ENCODE measurements at regions not wholly inside any gene's neighbourhood (a gene's known extent, or its start where the extent isn't known, plus 50 kb on each side); places are given as distances from the start of the nearest gene placed in this dataset.
A peak's percentile ranks its signal among the peaks of the same experiment; 100 is the strongest.

GRCh38 chr12:65656156-65656882 lies 168.0 kb upstream of the HMGA2 start:
- H3K36me3 ChIP-seq, result no peaks in the 10 kb centered on the region
- no peaks in the 10 kb centered on the region for H3K9me3 ChIP-seq (replicated peaks)
- peaks cover 24% of the 10 kb centered on the region for H3K4me1 ChIP-seq
- no peak overlapping the region for H3K4me3 ChIP-seq
- peak overlapping the region; percentile 68 for H3K27ac ChIP-seq
- H3K27me3 ChIP-seq, result no peaks in the 10 kb centered on the region
- peak; percentile 15 to 45 for DNase-seq

DNA sequence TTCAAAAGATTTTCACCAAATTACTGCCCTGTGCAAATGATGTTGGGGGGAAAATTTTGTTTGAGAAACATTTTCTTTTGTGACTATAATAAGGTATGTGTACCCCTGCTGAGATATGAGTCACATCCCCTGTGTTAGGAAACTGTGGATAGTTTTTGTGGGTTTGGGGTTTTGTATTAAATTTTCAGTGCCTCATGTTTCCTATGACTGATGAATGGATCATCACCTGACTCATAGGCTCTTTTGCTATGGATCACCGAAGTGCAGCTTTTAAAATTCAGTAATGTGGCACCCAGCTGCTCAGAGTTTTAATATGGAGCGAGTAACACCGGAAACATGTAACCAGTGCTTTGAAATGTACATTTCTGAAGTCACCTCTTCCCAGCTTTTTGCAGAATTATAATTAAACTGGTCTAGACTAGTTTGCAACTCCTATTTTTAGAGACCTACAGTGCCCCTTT lies 167.4 kb upstream of the HMGA2 start:
- no peak overlapping the region for H3K4me3 ChIP-seq
- peak overlapping the region; percentile 68 for H3K27ac ChIP-seq
- peaks cover 24% of the 10 kb centered on the region for H3K4me1 ChIP-seq
- DNase-seq, result peak; percentile 50 to 74
- H3K9me3 ChIP-seq (replicated peaks), result no peaks in the 10 kb centered on the region
- H3K36me3 ChIP-seq, result no peaks in the 10 kb centered on the region
- H3K27me3 ChIP-seq, result no peaks in the 10 kb centered on the region

DNA sequence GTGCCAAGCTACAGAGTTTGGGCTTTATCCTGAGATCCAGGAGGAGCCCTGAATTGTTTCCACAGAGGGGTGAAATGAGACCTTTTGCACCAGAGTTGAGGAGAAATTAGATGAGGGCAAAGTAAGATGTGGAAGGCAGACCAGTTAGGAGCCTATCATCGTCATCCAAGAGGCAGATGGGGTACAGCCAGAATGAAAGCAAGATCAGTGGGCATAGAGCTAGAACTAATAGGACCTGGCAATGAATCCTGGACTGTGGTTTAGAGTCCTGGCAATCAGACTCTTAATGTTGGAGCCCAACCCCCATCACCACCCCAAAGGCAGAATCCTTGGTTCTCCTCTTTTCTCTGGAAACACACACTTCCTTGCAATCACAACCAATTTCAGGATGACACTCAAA lies 166.6 kb upstream of the HMGA2 start:
- no peak for DNase-seq
- Histone ChIP-seq H3K36me3 (no peaks in the 10 kb centered on the region), H3K27me3 (no peaks in the 10 kb centered on the region), H3K9me3 (replicated peaks) (no peaks in the 10 kb centered on the region), H3K4me1 (peaks cover 26% of the 10 kb centered on the region), H3K4me3 (no peak overlapping the region), H3K27ac (peak overlapping the region; percentile 68)

DNA sequence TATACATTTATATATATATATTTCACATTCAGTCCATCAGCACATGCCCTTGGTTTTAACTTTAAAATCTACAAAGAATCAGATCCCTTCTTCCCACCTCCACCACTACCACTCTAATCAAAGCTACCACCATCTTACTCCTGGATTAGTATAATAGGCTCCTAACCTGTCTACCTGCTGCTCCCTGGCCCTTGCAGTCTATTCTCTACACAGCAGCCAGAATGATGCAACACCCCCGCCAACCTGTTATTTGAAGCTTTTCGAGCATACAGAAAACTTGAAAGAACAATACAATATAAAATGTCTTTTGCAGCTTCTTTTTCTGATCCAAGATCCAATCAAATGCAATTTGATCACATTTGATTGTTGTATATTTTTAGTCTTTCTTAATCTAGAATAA lies 165.9 kb upstream of the HMGA2 start:
- H3K9me3 ChIP-seq (replicated peaks), result no peaks in the 10 kb centered on the region
- no peak overlapping the region for H3K4me3 ChIP-seq
- peaks cover 28% of the 10 kb centered on the region for H3K4me1 ChIP-seq
- H3K27ac ChIP-seq, result no peak overlapping the region
- H3K27me3 ChIP-seq, result no peaks in the 10 kb centered on the region
- H3K36me3 ChIP-seq, result no peaks in the 10 kb centered on the region
- no peak for DNase-seq

DNA sequence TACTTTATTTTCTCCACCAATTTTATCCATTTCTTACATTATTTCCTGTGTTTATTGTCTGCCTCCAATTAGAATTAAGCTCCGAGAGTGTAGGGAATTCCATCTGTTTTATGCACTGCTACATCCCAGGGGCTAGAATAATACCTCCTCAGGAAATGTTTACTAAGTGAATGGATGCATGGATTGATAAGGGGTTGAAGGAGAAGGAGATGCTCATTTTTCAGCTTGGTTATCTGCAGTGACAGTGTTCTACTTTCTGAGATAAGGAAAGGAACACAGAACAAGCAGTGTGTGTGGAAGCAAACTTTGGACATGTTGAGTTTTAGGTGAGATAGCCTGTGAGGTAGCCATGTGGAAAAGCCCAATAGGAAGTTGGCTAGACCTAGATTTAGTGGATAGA lies 164.6 kb upstream of the HMGA2 start:
- H3K4me1 ChIP-seq, result peaks cover 28% of the 10 kb centered on the region
- no peaks in the 10 kb centered on the region for H3K36me3 ChIP-seq
- H3K9me3 ChIP-seq (replicated peaks), result no peaks in the 10 kb centered on the region
- DNase-seq, result no peak
- no peak overlapping the region for H3K4me3 ChIP-seq
- H3K27me3 ChIP-seq, result no peaks in the 10 kb centered on the region
- H3K27ac ChIP-seq, result no peak overlapping the region

- DNase-seq, result no peak
- Histone ChIP-seq H3K27me3 (no peaks in the 10 kb centered on the region), H3K27ac (no peak overlapping the region), H3K4me1 (peaks cover 28% of the 10 kb centered on the region), H3K4me3 (no peak overlapping the region), H3K36me3 (no peaks in the 10 kb centered on the region), H3K9me3 (replicated peaks) (no peaks in the 10 kb centered on the region)
Measured at GRCh38 chr12:65660096-65660495, 164.2 kb upstream of the HMGA2 start.

DNA sequence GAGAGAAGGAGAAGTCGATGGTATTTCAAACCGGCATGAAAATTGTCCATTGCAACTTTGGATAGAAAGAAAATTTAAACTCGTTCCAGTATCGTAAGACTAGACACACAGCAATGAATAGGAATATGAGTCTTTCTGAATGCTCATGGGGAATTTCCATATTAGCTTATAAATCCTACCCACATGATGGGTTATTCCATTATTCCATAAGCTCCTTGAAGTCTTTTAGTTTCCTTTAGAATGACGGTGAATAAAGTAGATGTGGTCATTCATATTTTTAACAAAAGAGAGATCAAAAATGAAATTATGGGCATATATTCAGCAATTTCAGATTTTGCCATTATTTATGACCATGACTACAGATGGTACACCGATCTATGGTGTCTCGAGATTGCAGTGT lies 163.4 kb upstream of the HMGA2 start:
- H3K27ac ChIP-seq, result no peak overlapping the region
- peaks cover 24% of the 10 kb centered on the region for H3K4me1 ChIP-seq

DNA sequence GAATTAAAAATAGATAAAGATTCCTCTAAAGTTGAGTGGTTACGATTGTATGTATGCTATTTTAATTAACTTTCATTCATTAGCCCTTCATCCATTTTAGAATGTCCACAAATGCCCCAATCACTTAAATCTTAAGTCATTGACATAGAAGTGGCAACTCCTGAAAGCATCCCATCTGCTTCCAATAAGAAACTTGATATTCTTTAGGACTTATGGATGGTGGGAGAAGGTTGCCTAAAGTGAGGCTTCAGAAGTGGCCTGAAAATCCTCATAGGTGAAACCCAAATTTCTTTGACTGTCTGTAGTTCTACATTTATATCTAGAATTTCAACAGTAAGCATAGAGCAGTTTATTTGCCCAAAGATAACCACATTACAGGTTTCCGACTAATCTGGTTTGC lies 161.7 kb upstream of the HMGA2 start:
- H3K27me3 ChIP-seq, result no peaks in the 10 kb centered on the region
- H3K4me3 ChIP-seq, result no peak overlapping the region
- H3K36me3 ChIP-seq, result no peaks in the 10 kb centered on the region
- H3K27ac ChIP-seq, result no peak overlapping the region
- no peaks in the 10 kb centered on the region for H3K9me3 ChIP-seq (replicated peaks)
- peaks cover 9% of the 10 kb centered on the region for H3K4me1 ChIP-seq
- DNase-seq, result no peak

More for the DNA sequence above, 163.4 kb upstream of the HMGA2 start:
- no peak for DNase-seq
- no peaks in the 10 kb centered on the region for H3K27me3 ChIP-seq
- H3K9me3 ChIP-seq (replicated peaks), result no peaks in the 10 kb centered on the region
- H3K36me3 ChIP-seq, result no peaks in the 10 kb centered on the region
- no peak overlapping the region for H3K4me3 ChIP-seq

GRCh38 chr12:65663097-65663496 lies 161.2 kb upstream of the HMGA2 start:
- Histone ChIP-seq H3K4me1 (peaks cover 9% of the 10 kb centered on the region), H3K27ac (no peak overlapping the region), H3K9me3 (replicated peaks) (no peaks in the 10 kb centered on the region), H3K36me3 (no peaks in the 10 kb centered on the region), H3K27me3 (no peaks in the 10 kb centered on the region), H3K4me3 (no peak overlapping the region)
- DNase-seq, result no peak

GRCh38 chr12:65663648-65664047 lies 160.6 kb upstream of the HMGA2 start:
- Histone ChIP-seq H3K36me3 (no peaks in the 10 kb centered on the region), H3K27ac (no peak overlapping the region), H3K4me3 (no peak overlapping the region), H3K27me3 (no peaks in the 10 kb centered on the region), H3K9me3 (replicated peaks) (no peaks in the 10 kb centered on the region), H3K4me1 (peaks cover 10% of the 10 kb centered on the region)
- DNase-seq, result no peak

DNA sequence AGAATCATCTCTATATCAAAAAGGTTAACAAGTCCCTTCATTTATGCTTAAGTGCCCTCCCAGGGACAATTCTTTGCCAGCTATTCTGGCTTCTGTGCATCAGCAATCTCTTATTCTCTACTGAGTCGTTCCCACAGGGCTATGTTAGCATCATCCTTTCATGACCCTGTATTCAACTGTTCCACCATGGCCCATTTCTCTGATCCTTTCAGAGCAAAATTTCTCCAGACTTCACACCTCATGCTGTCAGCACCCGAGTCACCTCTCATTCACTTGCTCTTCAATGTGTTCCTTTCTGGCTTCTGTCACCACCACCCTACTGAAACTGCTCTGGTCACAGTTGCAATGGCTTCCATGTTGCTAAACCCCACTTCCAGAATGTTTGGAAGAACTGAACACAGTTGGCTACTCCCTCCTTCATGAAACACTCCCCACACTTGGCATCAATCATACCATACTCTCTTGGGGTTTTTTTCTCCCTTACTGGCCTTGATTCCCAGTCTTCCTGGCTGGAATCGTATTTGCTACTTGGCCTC lies 159.5 kb upstream of the HMGA2 start:
- Histone ChIP-seq H3K27me3 (no peaks in the 10 kb centered on the region), H3K4me1 (peaks cover 10% of the 10 kb centered on the region), H3K27ac (no peak overlapping the region), H3K36me3 (no peaks in the 10 kb centered on the region), H3K4me3 (no peak overlapping the region), H3K9me3 (replicated peaks) (no peaks in the 10 kb centered on the region; the same call in 1 of the 2 replicates)
- DNase-seq, result no peak

DNA sequence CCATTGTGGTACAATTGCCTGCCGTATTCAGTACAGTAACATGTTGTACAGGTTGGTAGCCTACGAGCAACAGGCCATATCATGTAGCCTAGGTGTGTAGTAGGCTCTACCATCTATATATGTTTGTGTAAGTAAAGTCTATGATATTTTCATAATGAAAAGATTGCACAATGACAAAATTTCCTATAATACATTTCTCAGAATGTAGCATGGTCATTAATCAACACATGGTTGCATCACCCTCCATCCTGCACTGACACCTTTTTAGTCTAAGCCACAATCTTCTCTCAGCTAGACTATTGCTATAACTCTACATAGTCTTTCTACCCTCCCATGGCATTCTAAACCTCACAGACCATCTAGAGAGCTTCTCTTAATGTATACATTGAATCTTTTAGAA lies 158.5 kb upstream of the HMGA2 start:
- Histone ChIP-seq H3K36me3 (no peaks in the 10 kb centered on the region), H3K4me3 (no peak overlapping the region), H3K9me3 (replicated peaks) (no peaks in the 10 kb centered on the region; the same call in 1 of the 2 replicates), H3K27ac (no peak overlapping the region), H3K4me1 (peaks cover 10% of the 10 kb centered on the region), H3K27me3 (no peaks in the 10 kb centered on the region)
- no peak for DNase-seq

DNA sequence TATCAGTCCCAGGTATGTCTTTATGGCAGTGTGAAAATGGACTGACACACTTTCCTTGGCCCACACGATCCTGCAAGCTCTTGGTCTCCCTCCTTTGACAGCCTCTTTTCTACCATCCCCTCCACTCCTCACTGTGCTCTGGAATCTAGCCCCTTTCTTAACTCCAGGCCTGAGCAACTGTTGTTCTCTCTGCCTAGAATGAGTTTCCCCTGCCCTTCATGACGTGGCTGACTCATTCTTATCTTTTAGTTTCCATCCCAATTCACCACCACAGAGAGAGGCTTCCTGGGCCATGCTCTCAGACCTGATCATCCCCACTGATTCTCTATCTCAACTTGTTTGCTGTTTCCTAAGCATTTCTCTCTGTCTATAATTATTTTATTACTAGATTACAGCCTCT lies 157.4 kb upstream of the HMGA2 start:
- H3K36me3 ChIP-seq, result no peaks in the 10 kb centered on the region
- H3K9me3 ChIP-seq (replicated peaks), result no peaks in the 10 kb centered on the region; the same call in 1 of the 2 replicates
- H3K27ac ChIP-seq, result no peak overlapping the region
- no peak for DNase-seq
- no peaks in the 10 kb centered on the region for H3K27me3 ChIP-seq
- H3K4me3 ChIP-seq, result no peak overlapping the region
- peaks cover 10% of the 10 kb centered on the region for H3K4me1 ChIP-seq

- H3K27ac ChIP-seq, result no peak overlapping the region
- H3K4me1 ChIP-seq, result peaks cover 6% of the 10 kb centered on the region
- no peak for DNase-seq
- H3K9me3 ChIP-seq (replicated peaks), result no peaks in the 10 kb centered on the region; the same call in 1 of the 2 replicates
- H3K36me3 ChIP-seq, result no peaks in the 10 kb centered on the region
- no peaks in the 10 kb centered on the region for H3K27me3 ChIP-seq
- H3K4me3 ChIP-seq, result no peak overlapping the region
Measured at GRCh38 chr12:65667932-65668331, 156.4 kb upstream of the HMGA2 start.

DNA sequence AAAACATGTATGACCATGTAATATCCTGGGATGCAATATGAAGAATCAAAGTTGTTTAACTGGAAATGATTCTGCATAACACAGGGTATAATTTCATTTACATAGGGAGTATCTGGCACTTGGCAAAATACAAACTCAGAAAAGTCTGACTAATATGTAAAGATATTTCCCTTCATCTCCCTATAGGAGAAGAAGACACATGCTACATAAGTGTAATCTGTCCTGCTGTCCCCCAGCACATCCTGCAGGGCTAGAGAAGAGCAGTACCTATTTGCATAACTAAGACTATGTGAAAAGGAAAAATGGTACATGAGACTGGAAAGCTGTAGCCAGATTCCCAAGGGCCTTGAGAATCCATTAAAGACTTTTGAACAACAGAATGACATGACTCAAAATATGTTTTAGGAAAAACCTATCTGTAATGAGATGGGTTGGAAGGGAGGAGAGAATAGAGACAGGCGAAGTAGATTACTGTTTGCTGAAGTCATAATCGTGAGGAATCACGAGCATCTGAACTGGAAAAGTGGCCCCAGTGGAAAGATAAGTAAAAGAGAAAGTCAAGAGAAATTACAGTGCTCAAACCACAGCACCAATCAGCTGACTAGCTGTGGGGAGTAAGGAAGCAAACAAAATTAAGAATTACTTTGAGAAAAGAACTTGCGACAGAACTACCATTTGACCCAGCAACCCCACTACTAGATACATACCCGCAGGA lies 155.1 kb upstream of the HMGA2 start:
- DNase-seq, result no peak
- H3K36me3 ChIP-seq, result no peaks in the 10 kb centered on the region
- no peaks in the 10 kb centered on the region; the same call in 1 of the 2 replicates for H3K9me3 ChIP-seq (replicated peaks)
- no peak overlapping the region for H3K27ac ChIP-seq
- H3K4me1 ChIP-seq, result peaks cover 16% of the 10 kb centered on the region
- no peak overlapping the region for H3K4me3 ChIP-seq
- no peaks in the 10 kb centered on the region for H3K27me3 ChIP-seq
